Activated CD8-positive, alpha-beta T cell treated with anti-CD3 and anti-CD28 coated beads, Interleukin-2, amount 10 ng/mL, durations not matched to agents 7 days and 5 days (primary cell): ENCODE measurements at regions not wholly inside any gene's neighbourhood (a gene's known extent, or its start where the extent isn't known, plus 50 kb on each side); places are given as distances from the start of the nearest gene placed in this dataset.
A peak's percentile ranks its signal among the peaks of the same experiment; 100 is the strongest.

Source experiments
- ATAC-seq: fragments of 150-1000 bp; cut with Tn5 transposase; one replicate; pipeline ENCODE4 v1.10.0; 2021; ENCODE audit warnings: moderate library complexity
- CTCF ChIA-PET: fragments of 350-600 bp; sonication (Branson Sonifier 250); formaldehyde crosslinking; loops from one replicate; lab custom pipeline; 2021; ENCODE audit warnings: antibody characterized with exemption; lab: Charles Lee
- POLR2A ChIA-PET: fragments of 350-600 bp; sonication (Branson Sonifier 250); formaldehyde crosslinking; loops from one replicate; lab custom pipeline; 2021; ENCODE audit warnings: antibody characterized with exemption; lab: Charles Lee
- DNase-seq: peaks from one replicate; pipeline ENCODE4 v3.0.0-alpha.2; 2020
- H3K27ac Mint-ChIP-seq: one replicate; pipeline ENCODE4 v1.8.0; 2021; ENCODE audit warnings: mild to moderate bottlenecking, mixed read lengths
- H3K27me3 Mint-ChIP-seq: one replicate; pipeline ENCODE4 v1.8.0; 2021; ENCODE audit warnings: low read depth, mixed read lengths
- H3K36me3 Mint-ChIP-seq: one replicate; pipeline ENCODE4 v1.8.0; 2021; ENCODE audit warnings: low read depth, mixed read lengths
- H3K4me1 Mint-ChIP-seq: one replicate; pipeline ENCODE4 v1.8.0; 2021; ENCODE audit warnings: low read depth, mixed read lengths
- H3K4me3 Mint-ChIP-seq: one replicate; pipeline ENCODE4 v1.8.0; 2021; ENCODE audit warnings: mild to moderate bottlenecking, mixed read lengths
- H3K9me3 Mint-ChIP-seq: one replicate; pipeline ENCODE4 v1.8.0; 2022; ENCODE audit warnings: mixed read lengths; ENCODE audit not compliant: insufficient read depth

DNA sequence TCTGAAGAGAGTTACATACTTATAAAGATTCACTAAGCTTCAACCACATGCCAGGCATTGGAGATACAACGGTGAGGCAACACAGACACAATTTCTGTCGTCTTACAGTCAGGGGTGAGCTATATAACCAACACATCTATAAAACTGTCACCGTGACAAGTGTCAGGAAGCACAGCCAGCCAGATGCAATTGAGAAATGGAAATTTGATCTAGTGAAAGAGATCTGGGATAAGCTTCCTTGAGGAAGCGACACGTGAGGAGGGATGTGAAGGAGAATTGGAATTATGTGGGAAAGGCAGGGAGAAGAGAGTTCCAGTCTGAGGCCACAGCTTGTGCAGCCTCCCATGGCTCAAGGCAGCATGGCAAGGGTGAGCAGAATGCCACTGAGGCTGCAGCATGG is 50.9 kb upstream of the ZNF354B start:
- Mint-ChIP-seq H3K9me3 (no peaks in the 10 kb centered on the region), H3K4me3 (no peak overlapping the region), H3K27ac (no peak overlapping the region), H3K4me1 (no peaks in the 10 kb centered on the region), H3K36me3 (no peaks in the 10 kb centered on the region), H3K27me3 (no peaks in the 10 kb centered on the region)
- no peak for ATAC-seq
- ChIA-PET CTCF (no interaction called here), POLR2A (no interaction called here)
- DNase-seq: no peak

- POLR2A ChIA-PET: no interaction called here
- Mint-ChIP-seq H3K4me3 (no peak overlapping the region), H3K27me3 (no peaks in the 10 kb centered on the region), H3K36me3 (no peaks in the 10 kb centered on the region), H3K9me3 (peaks cover 4% of the 10 kb centered on the region), H3K4me1 (peaks cover 5% of the 10 kb centered on the region), H3K27ac (no peak overlapping the region)
- CTCF ChIA-PET: no interaction called here
- DNase-seq (no peak), ATAC-seq (no peak)
Observed at GRCh38 chr5:178801021-178801420, 58.7 kb upstream of the ZNF354B start.

GRCh38 chr5:178797546-178798440 is 62.0 kb upstream of the ZNF354B start:
- ChIA-PET CTCF (no interaction called here), POLR2A (no interaction called here)
- Mint-ChIP-seq H3K36me3 (no peaks in the 10 kb centered on the region), H3K4me3 (no peak overlapping the region), H3K4me1 (peaks cover 5% of the 10 kb centered on the region), H3K27me3 (no peaks in the 10 kb centered on the region), H3K9me3 (peaks cover 4% of the 10 kb centered on the region), H3K27ac (no peak overlapping the region)
- no peak for DNase-seq
- ATAC-seq: no peak

- ChIA-PET POLR2A (no interaction called here), CTCF (no interaction called here)
- Mint-ChIP-seq H3K9me3 (peaks cover 4% of the 10 kb centered on the region), H3K36me3 (no peaks in the 10 kb centered on the region), H3K27me3 (no peaks in the 10 kb centered on the region), H3K27ac (no peak overlapping the region), H3K4me3 (no peak overlapping the region), H3K4me1 (peaks cover 5% of the 10 kb centered on the region)
- no peak for ATAC-seq
- peak; percentile 31 for DNase-seq
Observed at GRCh38 chr5:178797101-178797521, 62.6 kb upstream of the ZNF354B start.

DNA sequence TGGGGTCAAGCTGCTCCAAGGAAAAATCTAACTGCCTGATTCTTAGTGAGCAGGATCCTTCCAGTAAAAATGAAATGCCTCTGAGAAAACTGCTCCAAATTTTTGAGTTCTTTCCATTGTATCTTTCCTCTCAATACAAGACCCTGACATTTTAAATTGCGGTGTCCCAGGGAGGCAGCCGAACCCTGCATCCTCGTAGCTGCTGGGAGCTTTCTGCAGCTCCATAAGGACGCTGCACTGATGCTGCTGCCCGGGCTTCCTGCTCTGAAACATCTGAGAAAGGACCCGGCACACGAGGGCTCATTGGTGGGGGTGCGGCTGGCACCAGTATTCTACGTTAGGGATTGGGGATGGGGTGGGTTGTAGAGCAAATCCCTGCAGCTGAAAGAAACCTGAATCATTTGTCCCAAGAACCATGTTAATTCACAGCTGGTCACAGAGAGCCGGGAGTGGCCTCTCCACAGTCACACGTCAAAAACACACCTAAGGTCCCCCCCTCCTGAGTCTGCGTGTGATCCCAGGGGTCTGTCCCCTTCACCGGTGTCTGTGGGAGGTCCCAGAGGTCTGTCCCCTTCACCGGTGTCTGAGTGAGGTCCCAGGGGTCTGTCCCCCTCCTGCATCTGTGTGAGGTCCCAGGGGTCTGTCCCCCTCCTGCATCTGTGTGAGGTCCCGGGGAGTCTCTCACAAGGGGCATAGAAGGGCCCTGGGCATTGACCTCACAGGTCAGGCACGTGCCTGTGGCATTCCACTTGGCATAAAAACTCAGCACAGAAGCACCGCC is 63.4 kb upstream of the ZNF354B start:
- no peak overlapping the region for H3K27ac Mint-ChIP-seq
- no peaks in the 10 kb centered on the region for H3K36me3 Mint-ChIP-seq
- no peak overlapping the region for H3K4me3 Mint-ChIP-seq
- ATAC-seq (no peak), DNase-seq (no peak)
- CTCF ChIA-PET: no interaction called here
- H3K4me1 Mint-ChIP-seq: peaks cover 5% of the 10 kb centered on the region
- POLR2A ChIA-PET: no interaction called here
- H3K9me3 Mint-ChIP-seq: peaks cover 4% of the 10 kb centered on the region
- no peaks in the 10 kb centered on the region for H3K27me3 Mint-ChIP-seq

DNA sequence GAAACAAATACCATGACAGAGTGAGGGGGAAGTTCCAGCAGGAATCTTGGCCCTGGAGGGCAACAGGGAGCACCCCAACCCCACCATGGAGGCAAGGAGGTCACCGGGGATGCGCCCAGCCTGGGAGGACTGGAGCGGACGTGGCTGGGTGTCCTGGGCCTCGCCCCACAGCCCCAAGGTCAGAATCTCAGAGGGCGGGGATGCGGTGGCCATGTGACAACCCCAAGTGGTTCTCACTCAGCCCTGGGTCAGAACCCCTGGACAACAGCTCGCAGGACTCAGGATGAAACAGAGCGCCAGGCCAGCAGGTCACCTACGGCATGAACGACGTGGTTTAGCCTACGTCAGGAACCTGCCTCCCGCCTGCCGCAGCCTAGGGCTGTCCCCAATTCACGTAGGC is 64.0 kb upstream of the ZNF354A start:
- no peak for DNase-seq
- no peaks in the 10 kb centered on the region for H3K27me3 Mint-ChIP-seq
- no peak overlapping the region for H3K27ac Mint-ChIP-seq
- no peaks in the 10 kb centered on the region for H3K36me3 Mint-ChIP-seq
- no peaks in the 10 kb centered on the region for H3K9me3 Mint-ChIP-seq
- no peak overlapping the region for H3K4me3 Mint-ChIP-seq
- ATAC-seq: no peak
- ChIA-PET POLR2A (no interaction called here), CTCF (no interaction called here)
- H3K4me1 Mint-ChIP-seq: peaks cover 5% of the 10 kb centered on the region

DNA sequence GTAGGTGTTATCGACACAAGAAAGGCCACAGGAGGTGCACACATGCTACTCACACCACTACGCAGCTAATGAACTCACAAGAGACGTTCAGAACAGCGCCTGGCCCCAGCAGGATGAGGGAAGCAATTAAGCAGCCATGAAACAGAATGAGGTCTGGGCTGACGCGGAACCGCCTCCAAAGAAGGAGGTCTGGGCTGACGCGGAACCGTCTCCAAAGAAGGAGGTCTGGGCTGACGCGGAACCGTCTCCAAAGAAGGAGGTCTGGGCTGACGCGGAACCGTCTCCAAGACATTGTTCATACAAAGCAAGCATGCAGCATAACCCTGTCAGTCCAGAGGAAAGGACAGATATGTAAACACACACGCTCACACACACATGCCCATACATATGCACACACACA is 63.2 kb upstream of the ZNF354A start:
- no peak for DNase-seq

DNA sequence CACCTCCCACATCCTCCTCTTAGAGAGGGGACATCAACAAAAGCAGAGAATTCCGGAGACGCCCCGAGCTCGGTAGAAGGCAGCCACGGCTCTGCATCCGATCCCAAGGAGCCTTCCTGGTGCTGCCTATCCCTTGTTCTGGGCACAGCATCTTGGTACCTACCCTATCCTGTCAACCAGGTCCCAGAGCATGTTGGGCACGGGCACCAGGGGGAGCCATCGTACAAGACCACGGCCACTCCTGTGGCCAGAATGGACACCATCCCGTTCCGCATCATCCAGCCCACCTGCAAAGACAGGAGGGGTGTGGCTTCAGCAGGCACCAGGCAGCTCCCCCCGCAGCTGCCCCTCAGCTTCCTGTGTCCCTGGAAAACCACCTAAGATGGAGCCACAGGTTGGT is 62.7 kb upstream of the ZNF354A start:
- H3K9me3 Mint-ChIP-seq: no peaks in the 10 kb centered on the region
- H3K27ac Mint-ChIP-seq: no peak overlapping the region
- no peak for ATAC-seq
- H3K4me1 Mint-ChIP-seq: peaks cover 5% of the 10 kb centered on the region
- DNase-seq: peak; percentile 22
- H3K4me3 Mint-ChIP-seq: no peak overlapping the region
- ChIA-PET CTCF (no interaction called here), POLR2A (no interaction called here)
- H3K27me3 Mint-ChIP-seq: no peaks in the 10 kb centered on the region
- no peaks in the 10 kb centered on the region for H3K36me3 Mint-ChIP-seq

More for the DNA sequence above, 63.2 kb upstream of the ZNF354A start:
- no peaks in the 10 kb centered on the region for H3K27me3 Mint-ChIP-seq
- H3K27ac Mint-ChIP-seq: no peak overlapping the region
- no peaks in the 10 kb centered on the region for H3K9me3 Mint-ChIP-seq
- no peak overlapping the region for H3K4me3 Mint-ChIP-seq
- peaks cover 5% of the 10 kb centered on the region for H3K4me1 Mint-ChIP-seq
- ChIA-PET POLR2A (no interaction called here), CTCF (no interaction called here)
- no peak for ATAC-seq
- no peaks in the 10 kb centered on the region for H3K36me3 Mint-ChIP-seq

DNA sequence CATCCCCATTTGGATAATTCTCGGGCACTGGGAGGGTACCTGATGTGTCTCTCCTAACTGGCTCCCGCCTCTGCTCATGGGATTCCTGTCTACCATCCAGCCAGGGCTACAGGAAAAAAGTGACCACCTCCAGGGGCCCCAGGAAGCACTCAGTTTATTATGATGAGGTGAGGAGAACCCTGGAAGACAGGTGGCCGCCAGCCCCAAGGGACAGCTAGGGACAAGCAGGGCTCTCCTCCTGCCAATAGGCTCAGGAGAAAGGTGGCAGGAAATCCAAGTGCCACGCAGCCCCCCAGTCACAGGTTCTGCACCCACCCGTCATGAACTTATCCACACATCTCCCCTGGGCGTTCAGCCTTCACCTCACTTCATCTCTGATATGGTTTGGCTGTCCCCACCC is 61.5 kb upstream of the ZNF354A start:
- H3K27me3 Mint-ChIP-seq: no peaks in the 10 kb centered on the region
- ATAC-seq (no peak), DNase-seq (no peak)
- no peaks in the 10 kb centered on the region for H3K36me3 Mint-ChIP-seq
- CTCF ChIA-PET: no interaction called here
- POLR2A ChIA-PET: no interaction called here
- no peaks in the 10 kb centered on the region for H3K9me3 Mint-ChIP-seq
- H3K4me1 Mint-ChIP-seq: peaks cover 4% of the 10 kb centered on the region
- no peak overlapping the region for H3K4me3 Mint-ChIP-seq
- no peak overlapping the region for H3K27ac Mint-ChIP-seq

DNA sequence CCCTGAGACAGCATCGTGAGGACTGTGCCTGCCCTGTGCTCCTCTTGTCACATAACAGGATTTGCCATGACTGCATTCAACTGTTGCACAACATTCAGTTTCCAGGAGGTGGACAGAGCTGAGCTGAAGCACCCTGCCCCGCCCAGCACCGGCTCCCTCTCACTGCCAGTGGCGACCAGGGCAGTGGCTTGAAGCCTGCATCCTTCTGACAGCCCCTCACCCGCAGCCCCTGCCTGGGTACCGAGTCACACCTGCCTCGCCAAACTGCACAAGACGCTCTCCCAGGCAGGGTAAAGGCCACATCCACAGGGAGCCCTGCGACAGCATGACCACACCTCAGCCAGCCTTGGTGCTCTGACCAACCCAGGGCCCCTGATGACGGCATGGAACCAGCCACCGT is 59.9 kb upstream of the ZNF354A start:
- no peak overlapping the region for H3K27ac Mint-ChIP-seq
- ChIA-PET CTCF (no interaction called here), POLR2A (no interaction called here)
- H3K4me3 Mint-ChIP-seq: no peak overlapping the region
- H3K4me1 Mint-ChIP-seq: no peaks in the 10 kb centered on the region
- no peaks in the 10 kb centered on the region for H3K36me3 Mint-ChIP-seq
- no peak for ATAC-seq
- H3K27me3 Mint-ChIP-seq: no peaks in the 10 kb centered on the region
- DNase-seq: no peak
- no peaks in the 10 kb centered on the region for H3K9me3 Mint-ChIP-seq

DNA sequence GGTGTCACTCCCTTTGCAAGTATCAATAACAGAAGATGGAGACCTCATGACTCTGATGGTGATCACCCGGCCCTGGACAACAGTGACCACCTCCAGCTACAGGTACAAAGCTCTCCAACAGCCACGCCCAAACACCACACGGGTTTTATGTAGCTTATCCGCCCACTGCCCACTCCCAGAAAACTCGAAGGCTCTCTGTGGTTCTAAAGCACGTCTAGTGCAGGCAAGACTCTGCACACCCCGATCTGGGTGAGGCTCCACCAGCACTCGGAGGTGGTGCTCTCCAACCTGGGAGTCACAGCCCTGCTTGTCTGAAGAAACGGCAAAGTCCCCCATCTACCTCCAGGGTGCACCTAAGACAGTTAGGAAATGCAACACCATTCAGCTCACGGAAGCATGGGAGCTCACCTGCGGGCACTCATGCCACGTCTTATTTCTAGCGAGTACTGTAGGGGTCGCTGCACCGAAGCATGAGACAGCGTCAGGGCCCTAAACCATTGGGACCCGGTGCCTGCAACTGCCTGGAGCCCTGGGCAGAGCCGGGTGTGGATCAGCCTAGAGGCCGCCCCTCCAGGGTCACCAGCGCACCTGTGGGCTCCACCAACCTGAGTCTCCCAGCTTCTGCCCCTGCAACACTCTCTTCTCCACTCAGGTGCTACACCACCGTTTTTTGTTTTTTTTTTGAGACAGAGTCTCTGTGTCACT is 58.1 kb upstream of the ZNF354A start:
- no peak for DNase-seq
- ChIA-PET POLR2A (no interaction called here), CTCF (no interaction called here)
- no peak for ATAC-seq
- no peaks in the 10 kb centered on the region for H3K27me3 Mint-ChIP-seq
- H3K4me1 Mint-ChIP-seq: no peaks in the 10 kb centered on the region
- no peak overlapping the region for H3K4me3 Mint-ChIP-seq
- H3K9me3 Mint-ChIP-seq: no peaks in the 10 kb centered on the region
- no peaks in the 10 kb centered on the region for H3K36me3 Mint-ChIP-seq
- no peak overlapping the region for H3K27ac Mint-ChIP-seq

DNA sequence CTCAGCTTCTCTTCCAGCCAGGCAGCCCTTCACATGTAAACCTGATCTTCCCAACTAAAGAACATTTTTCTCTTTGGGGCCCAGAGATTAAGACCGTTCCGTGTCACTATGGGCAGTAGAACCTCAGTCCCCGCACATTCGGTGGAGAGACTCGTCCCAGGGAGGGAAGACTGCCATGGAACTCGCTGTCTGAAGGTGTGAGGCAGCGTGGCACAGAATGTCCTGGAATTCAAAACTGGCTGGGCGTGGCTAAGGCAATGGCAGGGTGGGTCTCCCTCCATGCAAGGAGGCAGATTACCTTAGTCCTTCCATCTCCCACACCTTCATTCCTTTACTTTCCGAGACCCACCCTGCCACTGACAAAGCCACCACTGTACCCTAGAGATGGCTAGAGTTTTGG is 57.4 kb upstream of the ZNF354A start:
- DNase-seq (no peak), ATAC-seq (no peak)
- Mint-ChIP-seq H3K36me3 (no peaks in the 10 kb centered on the region), H3K27me3 (no peaks in the 10 kb centered on the region), H3K27ac (no peak overlapping the region), H3K4me1 (no peaks in the 10 kb centered on the region), H3K9me3 (no peaks in the 10 kb centered on the region), H3K4me3 (no peak overlapping the region)
- CTCF ChIA-PET: no interaction called here
- POLR2A ChIA-PET: no interaction called here
